Neural progenitor cell (in vitro differentiated cells): ENCODE measurements at regions not wholly inside any gene's neighbourhood (a gene's known extent, or its start where the extent isn't known, plus 50 kb on each side); places are given as distances from the start of the nearest gene placed in this dataset.

ENCODE experiments used
- DNase-seq: peaks from one replicate; pipeline ENCODE4 v3.0.0-alpha.2; 2016; ENCODE audit warnings: low spot score
- H2AFZ ChIP-seq: fragments of 200-600 bp; sonication (generic); replicated peaks from 2 replicates; pipeline ENCODE4 v1.6.1; 2016; ENCODE audit warnings: antibody characterized with exemption
- H3F3A ChIP-seq: fragments of 200-600 bp; sonication (generic); 2 replicates; pipeline ENCODE4 v1.6.1; 2016; ENCODE audit warnings: antibody characterized with exemption, low read depth
- H3K27ac ChIP-seq: fragments of 200-600 bp; sonication (generic); 2 replicates; pipeline ENCODE4 v1.5.1; 2016; ENCODE audit warnings: mild to moderate bottlenecking
- H3K27me3 ChIP-seq: fragments of 200-600 bp; sonication (generic); 2 replicates; pipeline ENCODE4 v1.6.1; 2016; ENCODE audit warnings: mild to moderate bottlenecking, moderate library complexity
- H3K36me3 ChIP-seq: fragments of 200-600 bp; sonication (generic); 2 replicates; pipeline ENCODE4 v1.5.1; 2016
- H3K4me1 ChIP-seq: fragments of 200-600 bp; sonication (generic); 2 replicates; pipeline ENCODE4 v1.6.1; 2016; ENCODE audit warnings: mixed run types
- H3K4me2 ChIP-seq: fragments of 200-600 bp; sonication (generic); 2 replicates; pipeline ENCODE4 v1.6.1; 2016
- H3K4me3 ChIP-seq: fragments of 200-600 bp; sonication (generic); 2 replicates; pipeline ENCODE4 v1.5.1; 2016
- H3K79me2 ChIP-seq: fragments of 200-600 bp; sonication (generic); 2 replicates; pipeline ENCODE4 v1.6.1; 2016; ENCODE audit warnings: low read depth
- H3K9ac ChIP-seq: fragments of 200-600 bp; sonication (generic); 2 replicates; pipeline ENCODE4 v1.6.1; 2016
- H3K9me3 ChIP-seq: fragments of 200-600 bp; sonication (generic); 2 replicates; pipeline ENCODE4 v1.5.1; 2016; ENCODE audit warnings: low read depth
- H4K20me1 ChIP-seq: fragments of 200-600 bp; sonication (generic); 2 replicates; pipeline ENCODE4 v1.6.1; 2016; ENCODE audit warnings: low read depth
- H3K27ac Mint-ChIP-seq: 3 replicates; pipeline ENCODE4 v1.8.0; 2021; ENCODE audit warnings: mixed read lengths
- H3K27me3 Mint-ChIP-seq: 2 replicates; pipeline ENCODE4 v1.8.0; 2022; ENCODE audit warnings: low read depth, mild to moderate bottlenecking, inconsistent platforms, moderate library complexity, mixed read lengths; ENCODE audit not compliant: insufficient read depth
- H3K36me3 Mint-ChIP-seq: 3 replicates; pipeline ENCODE4 v1.8.0; 2021; ENCODE audit warnings: mixed read lengths
- H3K4me1 Mint-ChIP-seq: 3 replicates; pipeline ENCODE4 v1.8.0; 2021; ENCODE audit warnings: mixed read lengths
- H3K4me3 Mint-ChIP-seq: 3 replicates; pipeline ENCODE4 v1.8.0; 2021; ENCODE audit warnings: mild to moderate bottlenecking, moderate library complexity, mixed read lengths
- H3K9me3 Mint-ChIP-seq: 3 replicates; pipeline ENCODE4 v1.8.0; 2020; ENCODE audit warnings: mixed read lengths
- EZH2 ChIP-seq: fragments of 200-600 bp; sonication (generic); IDR thresholded peaks from 2 replicates; pipeline ENCODE4 v1.6.1; 2017; ENCODE audit warnings: antibody characterized with exemption, mild to moderate bottlenecking, moderate library complexity
- EZH2phosphoT487 ChIP-seq: fragments of 200-600 bp; sonication (generic); IDR thresholded peaks from 2 replicates; pipeline ENCODE4 v1.6.1; 2017; ENCODE audit warnings: antibody characterized with exemption
- TF ChIP-seq, protein P1 (sequence below): fragments of 200-600 bp; sonication (generic); IDR thresholded peaks from 2 replicates; pipeline ENCODE4 v1.5.1; 2017; ENCODE audit warnings: antibody characterized with exemption, mild to moderate bottlenecking

DNA sequence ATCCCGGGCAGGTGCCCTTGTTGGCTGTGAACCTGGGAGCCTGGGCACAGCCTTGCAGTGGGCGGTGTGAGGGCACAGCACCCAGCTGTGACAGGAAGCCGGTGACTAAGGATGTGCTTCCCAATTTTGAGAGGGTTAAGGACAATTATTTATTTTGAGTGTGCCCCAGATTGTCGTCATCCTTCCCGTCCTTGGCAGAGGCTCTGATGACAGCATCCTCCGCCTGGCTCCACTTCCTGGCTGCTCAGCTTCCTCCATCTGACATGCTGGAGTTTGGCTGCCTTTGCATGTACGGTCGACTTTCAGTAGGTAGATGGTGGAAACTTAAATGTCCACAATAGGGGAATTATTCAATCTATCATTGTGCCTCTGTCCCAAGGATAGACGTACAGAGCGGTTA, 282.4 kb upstream of the EEF2KMT start:
- Histone ChIP-seq H2AFZ (no peak overlapping the region), H3F3A (no peaks in the 10 kb centered on the region), H3K9me3 (no peaks in the 10 kb centered on the region), H3K27me3 (no peaks in the 10 kb centered on the region), H3K4me3 (no peak overlapping the region), H3K9ac (no peak overlapping the region), H4K20me1 (no peaks in the 10 kb centered on the region), H3K27ac (no peak overlapping the region), H3K4me1 (no peaks in the 10 kb centered on the region), H3K36me3 (no peaks in the 10 kb centered on the region), H3K79me2 (no peaks in the 10 kb centered on the region), H3K4me2 (no peak overlapping the region)
- Mint-ChIP-seq H3K9me3 (no peaks in the 10 kb centered on the region), H3K27me3 (peaks cover 10% of the 10 kb centered on the region), H3K36me3 (no peaks in the 10 kb centered on the region), H3K4me1 (no peaks in the 10 kb centered on the region), H3K27ac (no peak overlapping the region), H3K4me3 (no peak overlapping the region)
- TF ChIP-seq, protein P1, sequence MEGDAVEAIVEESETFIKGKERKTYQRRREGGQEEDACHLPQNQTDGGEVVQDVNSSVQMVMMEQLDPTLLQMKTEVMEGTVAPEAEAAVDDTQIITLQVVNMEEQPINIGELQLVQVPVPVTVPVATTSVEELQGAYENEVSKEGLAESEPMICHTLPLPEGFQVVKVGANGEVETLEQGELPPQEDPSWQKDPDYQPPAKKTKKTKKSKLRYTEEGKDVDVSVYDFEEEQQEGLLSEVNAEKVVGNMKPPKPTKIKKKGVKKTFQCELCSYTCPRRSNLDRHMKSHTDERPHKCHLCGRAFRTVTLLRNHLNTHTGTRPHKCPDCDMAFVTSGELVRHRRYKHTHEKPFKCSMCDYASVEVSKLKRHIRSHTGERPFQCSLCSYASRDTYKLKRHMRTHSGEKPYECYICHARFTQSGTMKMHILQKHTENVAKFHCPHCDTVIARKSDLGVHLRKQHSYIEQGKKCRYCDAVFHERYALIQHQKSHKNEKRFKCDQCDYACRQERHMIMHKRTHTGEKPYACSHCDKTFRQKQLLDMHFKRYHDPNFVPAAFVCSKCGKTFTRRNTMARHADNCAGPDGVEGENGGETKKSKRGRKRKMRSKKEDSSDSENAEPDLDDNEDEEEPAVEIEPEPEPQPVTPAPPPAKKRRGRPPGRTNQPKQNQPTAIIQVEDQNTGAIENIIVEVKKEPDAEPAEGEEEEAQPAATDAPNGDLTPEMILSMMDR = no peak
- TF ChIP-seq EZH2phosphoT487 (no peak), EZH2 (no peak)
- no peak for DNase-seq

DNA sequence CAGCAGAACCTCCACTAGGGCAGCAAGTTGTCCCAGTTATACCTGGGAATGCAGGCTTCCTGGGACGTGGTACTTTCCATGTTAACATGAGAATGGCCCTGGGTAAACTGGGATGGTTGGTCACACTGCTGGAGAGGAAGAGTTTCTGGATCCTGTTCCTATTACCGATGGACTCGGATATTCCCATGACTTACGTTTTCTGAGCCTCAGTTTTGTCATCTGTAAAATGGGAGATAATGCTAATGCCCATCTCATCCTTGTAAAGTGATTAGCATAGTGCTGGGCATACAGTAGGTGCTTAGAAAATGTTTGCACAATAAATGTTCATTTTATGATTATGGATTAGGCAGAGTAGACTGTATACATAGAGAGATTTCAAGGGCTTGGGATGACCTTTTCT, 280.9 kb upstream of the EEF2KMT start:
- no peaks in the 10 kb centered on the region for H3K4me1 ChIP-seq

DNA sequence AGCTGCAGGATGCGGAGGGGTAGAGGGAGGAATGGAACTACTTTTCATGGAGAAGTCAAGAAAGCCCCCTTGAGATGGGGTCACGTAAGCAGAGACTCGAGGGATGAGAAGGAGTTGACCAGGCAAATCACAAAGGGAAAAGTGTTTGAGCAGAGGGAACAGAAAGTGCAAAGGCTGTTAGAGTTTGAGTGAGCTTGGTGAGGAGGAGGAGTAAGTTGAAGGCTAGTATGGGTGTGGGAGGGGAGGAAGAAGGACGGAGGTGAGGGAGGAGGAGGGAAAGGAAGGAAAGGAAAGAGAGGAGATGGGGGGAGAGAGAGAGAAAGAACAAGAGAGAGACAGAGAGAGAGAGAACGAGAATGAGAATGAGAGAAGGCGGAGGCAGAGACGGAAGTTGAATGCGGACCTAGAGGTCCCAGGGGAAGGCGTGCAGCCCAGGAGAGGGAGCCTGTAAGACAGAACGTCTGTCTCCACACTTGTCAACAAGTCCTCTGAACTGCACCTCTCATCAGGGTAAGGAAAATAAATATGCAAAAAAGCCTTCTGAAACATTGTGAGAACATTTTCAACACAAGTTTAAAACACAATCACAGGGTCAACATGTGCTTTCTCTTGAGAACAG, 279.8 kb upstream of the EEF2KMT start:
- Mint-ChIP-seq H3K4me1 (no peaks in the 10 kb centered on the region), H3K27me3 (peaks cover 9% of the 10 kb centered on the region), H3K27ac (no peak overlapping the region), H3K9me3 (no peaks in the 10 kb centered on the region), H3K4me3 (no peak overlapping the region), H3K36me3 (no peaks in the 10 kb centered on the region)
- H2AFZ ChIP-seq = no peak overlapping the region
- no peaks in the 10 kb centered on the region for H4K20me1 ChIP-seq
- H3F3A ChIP-seq = no peaks in the 10 kb centered on the region
- H3K79me2 ChIP-seq = no peaks in the 10 kb centered on the region
- no peaks in the 10 kb centered on the region for H3K9me3 ChIP-seq
- no peak overlapping the region for H3K9ac ChIP-seq
- no peak for DNase-seq
- H3K27me3 ChIP-seq = no peaks in the 10 kb centered on the region
- H3K27ac ChIP-seq = no peak overlapping the region
- H3K4me2 ChIP-seq = no peak overlapping the region
- H3K4me1 ChIP-seq = no peaks in the 10 kb centered on the region
- no peaks in the 10 kb centered on the region for H3K36me3 ChIP-seq
- no peak for TF ChIP-seq EZH2phosphoT487
- TF ChIP-seq EZH2 = no peak
- TF ChIP-seq, protein P1 = no peak
- no peak overlapping the region for H3K4me3 ChIP-seq

More for the DNA sequence above, 280.9 kb upstream of the EEF2KMT start:
- Histone ChIP-seq H3F3A (no peaks in the 10 kb centered on the region), H3K9ac (no peak overlapping the region), H3K4me2 (no peak overlapping the region), H3K36me3 (no peaks in the 10 kb centered on the region), H2AFZ (no peak overlapping the region), H3K27me3 (no peaks in the 10 kb centered on the region), H3K4me3 (no peak overlapping the region), H3K27ac (no peak overlapping the region), H3K9me3 (no peaks in the 10 kb centered on the region), H3K79me2 (no peaks in the 10 kb centered on the region), H4K20me1 (no peaks in the 10 kb centered on the region)
- TF ChIP-seq, protein P1 = no peak
- TF ChIP-seq EZH2phosphoT487 = no peak
- TF ChIP-seq EZH2 = no peak
- H3K27ac Mint-ChIP-seq = no peak overlapping the region
- H3K4me3 Mint-ChIP-seq = no peak overlapping the region
- peaks cover 8% of the 10 kb centered on the region for H3K27me3 Mint-ChIP-seq
- no peaks in the 10 kb centered on the region for H3K9me3 Mint-ChIP-seq
- DNase-seq = no peak
- no peaks in the 10 kb centered on the region for H3K4me1 Mint-ChIP-seq
- H3K36me3 Mint-ChIP-seq = no peaks in the 10 kb centered on the region
